Fibroblast of skin of back (primary cell): ENCODE measurements at regions not wholly inside any gene's neighbourhood (a gene's known extent, or its start where the extent isn't known, plus 50 kb on each side); places are given as distances from the start of the nearest gene placed in this dataset.

Source experiments
- DNase-seq: peaks from one replicate; pipeline ENCODE4 v3.0.0-alpha.2; 2013

GRCh38 chr12:59839514-59839913 lies 243.7 kb downstream of the SLC16A7 start:
- DNase-seq, result peak; percentile 35

- no peak for DNase-seq
Observed at GRCh38 chr12:59843260-59843843, 247.5 kb downstream of the SLC16A7 start.

GRCh38 chr12:59844750-59845149 lies 248.9 kb downstream of the SLC16A7 start:
- DNase-seq, result no peak

- DNase-seq, result no peak
Observed at GRCh38 chr12:59845293-59845692, 249.5 kb downstream of the SLC16A7 start.

- DNase-seq, result no peak
Observed at GRCh38 chr12:59847127-59847526, 251.3 kb downstream of the SLC16A7 start.

GRCh38 chr12:59850268-59850667 lies 254.4 kb downstream of the SLC16A7 start:
- no peak for DNase-seq

- no peak for DNase-seq
Observed at GRCh38 chr12:59858508-59859170, 262.8 kb downstream of the SLC16A7 start.

- no peak for DNase-seq
Observed at GRCh38 chr12:59859171-59859510, 263.3 kb downstream of the SLC16A7 start.

- no peak for DNase-seq
Observed at GRCh38 chr12:59861635-59862034, 265.8 kb downstream of the SLC16A7 start.

GRCh38 chr12:59867055-59867454 lies 271.2 kb downstream of the SLC16A7 start:
- DNase-seq, result peak; percentile 9

- DNase-seq, result no peak
Observed at GRCh38 chr12:59867689-59868088, 271.9 kb downstream of the SLC16A7 start.

- no peak for DNase-seq
Observed at GRCh38 chr12:59871779-59872178, 275.9 kb downstream of the SLC16A7 start.

GRCh38 chr12:59873136-59873535 lies 277.3 kb downstream of the SLC16A7 start:
- DNase-seq, result no peak

- no peak for DNase-seq
Observed at GRCh38 chr12:59874781-59875180, 279.0 kb downstream of the SLC16A7 start.

GRCh38 chr12:59886131-59886733 lies 290.4 kb downstream of the SLC16A7 start:
- DNase-seq, result no peak

- DNase-seq, result no peak
Observed at GRCh38 chr12:59887178-59887577, 291.3 kb downstream of the SLC16A7 start.

GRCh38 chr12:59890896-59891579 lies 295.2 kb downstream of the SLC16A7 start:
- no peak for DNase-seq

- no peak for DNase-seq
Observed at GRCh38 chr12:59895166-59895775, 299.4 kb downstream of the SLC16A7 start.

- peak; percentile 94 for DNase-seq
Observed at GRCh38 chr12:59904874-59905521, 309.2 kb downstream of the SLC16A7 start.

- no peak for DNase-seq
Observed at GRCh38 chr12:59911516-59911915, 315.7 kb downstream of the SLC16A7 start.

GRCh38 chr12:59916988-59917387 lies 321.2 kb downstream of the SLC16A7 start:
- DNase-seq, result no peak

GRCh38 chr12:59927032-59927431 lies 331.2 kb downstream of the SLC16A7 start:
- peak; percentile 21 for DNase-seq

GRCh38 chr12:59928416-59928815 lies 332.6 kb downstream of the SLC16A7 start:
- no peak for DNase-seq
